ENCODE measurements at regions not wholly inside any gene's neighbourhood (a gene's known extent, or its start where the extent isn't known, plus 50 kb on each side); places are given as distances from the start of the nearest gene placed in this dataset.

DNA sequence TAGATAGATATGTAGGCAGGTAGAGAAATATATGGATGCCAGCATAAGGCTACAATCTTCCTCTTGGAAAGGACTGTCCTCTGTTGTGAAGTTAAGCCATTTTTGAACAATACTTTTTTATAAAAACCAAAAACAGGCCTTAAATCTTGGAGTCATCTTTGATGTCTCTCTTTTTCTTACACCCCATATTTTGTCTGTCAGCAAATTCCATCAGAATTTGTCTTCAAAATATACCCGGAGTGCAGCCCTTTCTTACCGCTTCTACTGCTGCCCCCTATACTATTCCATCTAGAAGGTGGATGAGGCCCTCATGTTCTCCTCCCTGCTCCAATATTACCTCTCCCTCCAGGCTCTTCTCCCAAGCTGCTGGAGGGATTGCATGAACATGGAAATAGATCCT, 326.5 kb downstream of the HAPSTR1 start (continued):
- TF ChIP-seq, protein P1, sequence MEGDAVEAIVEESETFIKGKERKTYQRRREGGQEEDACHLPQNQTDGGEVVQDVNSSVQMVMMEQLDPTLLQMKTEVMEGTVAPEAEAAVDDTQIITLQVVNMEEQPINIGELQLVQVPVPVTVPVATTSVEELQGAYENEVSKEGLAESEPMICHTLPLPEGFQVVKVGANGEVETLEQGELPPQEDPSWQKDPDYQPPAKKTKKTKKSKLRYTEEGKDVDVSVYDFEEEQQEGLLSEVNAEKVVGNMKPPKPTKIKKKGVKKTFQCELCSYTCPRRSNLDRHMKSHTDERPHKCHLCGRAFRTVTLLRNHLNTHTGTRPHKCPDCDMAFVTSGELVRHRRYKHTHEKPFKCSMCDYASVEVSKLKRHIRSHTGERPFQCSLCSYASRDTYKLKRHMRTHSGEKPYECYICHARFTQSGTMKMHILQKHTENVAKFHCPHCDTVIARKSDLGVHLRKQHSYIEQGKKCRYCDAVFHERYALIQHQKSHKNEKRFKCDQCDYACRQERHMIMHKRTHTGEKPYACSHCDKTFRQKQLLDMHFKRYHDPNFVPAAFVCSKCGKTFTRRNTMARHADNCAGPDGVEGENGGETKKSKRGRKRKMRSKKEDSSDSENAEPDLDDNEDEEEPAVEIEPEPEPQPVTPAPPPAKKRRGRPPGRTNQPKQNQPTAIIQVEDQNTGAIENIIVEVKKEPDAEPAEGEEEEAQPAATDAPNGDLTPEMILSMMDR (conservative IDR thresholded peaks at IDR 0.05; ENCODE audit: low read depth in 2 of 2), result no peak

DNA sequence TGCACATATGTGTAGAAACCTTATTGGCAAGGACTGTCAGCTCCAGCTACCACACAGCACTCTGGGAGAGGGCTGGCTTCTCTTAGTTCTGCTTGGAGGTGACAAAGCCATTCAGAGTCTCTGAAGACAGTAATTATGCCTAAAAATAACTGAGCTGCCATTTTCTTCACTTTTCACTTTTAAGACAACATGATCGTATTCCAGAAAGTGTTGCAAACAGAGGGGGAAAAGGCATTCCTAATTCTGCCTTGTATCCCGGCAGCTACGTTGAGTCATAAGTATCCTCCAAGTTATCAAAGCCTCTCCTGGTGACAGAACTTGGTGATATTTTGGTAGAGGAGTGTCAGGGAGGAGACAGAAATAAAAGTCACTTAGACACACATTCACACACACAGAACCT, 327.7 kb downstream of the HAPSTR1 start:
- Histone ChIP-seq H3K79me2 (replicated peaks; ENCODE audit: insufficient read depth) (no peaks in the 10 kb centered on the region), H3K4me1 (ENCODE audit: insufficient read depth) (no peaks in the 10 kb centered on the region), H3K9me2 (ENCODE audit: insufficient read depth) (peaks cover 5% of the 10 kb centered on the region; the same call in 1 of the 2 replicates), H3K4me3 (no peak overlapping the region), H2AFZ (no peak overlapping the region), H3K27ac (ENCODE audit: low read depth) (no peak overlapping the region), H4K20me1 (replicated peaks; ENCODE audit: insufficient read depth) (no peaks in the 10 kb centered on the region), H3K4me2 (no peak overlapping the region), H3K27me3 (ENCODE audit: insufficient read depth) (no peaks in the 10 kb centered on the region), H3K36me3 (ENCODE audit: insufficient read depth) (no peaks in the 10 kb centered on the region), H3F3A (replicated peaks; ENCODE audit: low read depth) (no peaks in the 10 kb centered on the region)
- Mint-ChIP-seq H3K27me3 (ENCODE audit: insufficient read depth, low read depth, poor library complexity) (peaks cover 5% of the 10 kb centered on the region), H3K27ac (no peak overlapping the region), H3K9me3 (peaks cover 12% of the 10 kb centered on the region), H3K4me1 (no peaks in the 10 kb centered on the region), H3K4me3 (no peak overlapping the region), H3K36me3 (ENCODE audit: low read depth) (peaks cover 6% of the 10 kb centered on the region)
- DNase-seq (ENCODE audit: low spot score) (no peak), ATAC-seq (no peak)
- TF ChIP-seq NANOG (IDR thresholded peaks at IDR 0.05; ENCODE audit: borderline replicate concordance) (no peak), JUNB (IDR thresholded peaks at IDR 0.05; ENCODE audit: unreplicated experiment) (no peak), ZNF114 (CRISPR knock-in tag; IDR thresholded peaks at IDR 0.05) (no peak), ZNF331 (CRISPR knock-in tag; IDR thresholded peaks at IDR 0.05; ENCODE audit: low read depth) (no peak), EZH2 (IDR thresholded peaks at IDR 0.05; ENCODE audit: low read depth, unreplicated experiment) (no peak), EZH2phosphoT487 (IDR thresholded peaks at IDR 0.05; ENCODE audit: unreplicated experiment) (no peak), STAT1 (IDR thresholded peaks at IDR 0.05; ENCODE audit: unreplicated experiment) (no peak), CREB1 (CRISPR knock-in tag; IDR thresholded peaks at IDR 0.05; ENCODE audit: low read depth) (no peak)
- TF ChIP-seq, protein P2, sequence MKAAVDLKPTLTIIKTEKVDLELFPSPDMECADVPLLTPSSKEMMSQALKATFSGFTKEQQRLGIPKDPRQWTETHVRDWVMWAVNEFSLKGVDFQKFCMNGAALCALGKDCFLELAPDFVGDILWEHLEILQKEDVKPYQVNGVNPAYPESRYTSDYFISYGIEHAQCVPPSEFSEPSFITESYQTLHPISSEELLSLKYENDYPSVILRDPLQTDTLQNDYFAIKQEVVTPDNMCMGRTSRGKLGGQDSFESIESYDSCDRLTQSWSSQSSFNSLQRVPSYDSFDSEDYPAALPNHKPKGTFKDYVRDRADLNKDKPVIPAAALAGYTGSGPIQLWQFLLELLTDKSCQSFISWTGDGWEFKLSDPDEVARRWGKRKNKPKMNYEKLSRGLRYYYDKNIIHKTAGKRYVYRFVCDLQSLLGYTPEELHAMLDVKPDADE (IDR thresholded peaks at IDR 0.05), result no peak
- TF ChIP-seq, protein P1 (conservative IDR thresholded peaks at IDR 0.05; ENCODE audit: low read depth in 2 of 2), result no peak
- TF ChIP-seq, protein P3, sequence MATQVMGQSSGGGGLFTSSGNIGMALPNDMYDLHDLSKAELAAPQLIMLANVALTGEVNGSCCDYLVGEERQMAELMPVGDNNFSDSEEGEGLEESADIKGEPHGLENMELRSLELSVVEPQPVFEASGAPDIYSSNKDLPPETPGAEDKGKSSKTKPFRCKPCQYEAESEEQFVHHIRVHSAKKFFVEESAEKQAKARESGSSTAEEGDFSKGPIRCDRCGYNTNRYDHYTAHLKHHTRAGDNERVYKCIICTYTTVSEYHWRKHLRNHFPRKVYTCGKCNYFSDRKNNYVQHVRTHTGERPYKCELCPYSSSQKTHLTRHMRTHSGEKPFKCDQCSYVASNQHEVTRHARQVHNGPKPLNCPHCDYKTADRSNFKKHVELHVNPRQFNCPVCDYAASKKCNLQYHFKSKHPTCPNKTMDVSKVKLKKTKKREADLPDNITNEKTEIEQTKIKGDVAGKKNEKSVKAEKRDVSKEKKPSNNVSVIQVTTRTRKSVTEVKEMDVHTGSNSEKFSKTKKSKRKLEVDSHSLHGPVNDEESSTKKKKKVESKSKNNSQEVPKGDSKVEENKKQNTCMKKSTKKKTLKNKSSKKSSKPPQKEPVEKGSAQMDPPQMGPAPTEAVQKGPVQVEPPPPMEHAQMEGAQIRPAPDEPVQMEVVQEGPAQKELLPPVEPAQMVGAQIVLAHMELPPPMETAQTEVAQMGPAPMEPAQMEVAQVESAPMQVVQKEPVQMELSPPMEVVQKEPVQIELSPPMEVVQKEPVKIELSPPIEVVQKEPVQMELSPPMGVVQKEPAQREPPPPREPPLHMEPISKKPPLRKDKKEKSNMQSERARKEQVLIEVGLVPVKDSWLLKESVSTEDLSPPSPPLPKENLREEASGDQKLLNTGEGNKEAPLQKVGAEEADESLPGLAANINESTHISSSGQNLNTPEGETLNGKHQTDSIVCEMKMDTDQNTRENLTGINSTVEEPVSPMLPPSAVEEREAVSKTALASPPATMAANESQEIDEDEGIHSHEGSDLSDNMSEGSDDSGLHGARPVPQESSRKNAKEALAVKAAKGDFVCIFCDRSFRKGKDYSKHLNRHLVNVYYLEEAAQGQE (IDR thresholded peaks at IDR 0.05; ENCODE audit: unreplicated experiment), result no peak
